Neural cell (in vitro differentiated cells): ENCODE measurements at regions not wholly inside any gene's neighbourhood (a gene's known extent, or its start where the extent isn't known, plus 50 kb on each side); places are given as distances from the start of the nearest gene placed in this dataset.

Experiments
- MXI1 ChIP-seq: fragments of 450-650 bp; conservative IDR thresholded peaks from 2 replicates; pipeline ENCODE4 v1.6.1; 2014; ENCODE audit warnings: antibody characterized with exemption, mild to moderate bottlenecking; ENCODE audit not compliant: poor library complexity, severe bottlenecking
- TF ChIP-seq, protein P1 (sequence below): fragments of 450-650 bp; IDR thresholded peaks from 2 replicates; pipeline ENCODE4 v1.5.1; 2014; ENCODE audit warnings: antibody characterized with exemption, mild to moderate bottlenecking, moderate library complexity; ENCODE audit not compliant: poor library complexity, severe bottlenecking

DNA sequence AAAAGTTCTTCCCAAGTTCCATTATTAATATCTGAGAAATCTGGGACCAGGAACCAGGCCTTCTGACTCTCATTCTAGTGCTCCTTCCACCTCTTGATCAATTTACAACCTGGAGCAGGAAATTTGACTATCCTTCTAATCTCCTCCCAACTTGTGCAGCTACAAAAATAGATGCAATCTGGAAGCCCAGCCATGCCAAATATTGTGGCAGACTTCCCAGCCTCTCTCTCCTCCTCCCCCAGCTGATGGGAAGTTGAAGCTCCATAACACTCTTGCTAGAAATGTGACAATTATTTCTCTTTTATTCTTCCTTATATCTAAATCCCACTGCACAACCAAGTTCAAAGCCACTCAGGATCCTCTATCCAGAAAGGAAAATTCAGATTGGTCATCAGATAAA, 252.1 kb downstream of the SEC61B start:
- no peak for TF ChIP-seq MXI1
- TF ChIP-seq, protein P1, sequence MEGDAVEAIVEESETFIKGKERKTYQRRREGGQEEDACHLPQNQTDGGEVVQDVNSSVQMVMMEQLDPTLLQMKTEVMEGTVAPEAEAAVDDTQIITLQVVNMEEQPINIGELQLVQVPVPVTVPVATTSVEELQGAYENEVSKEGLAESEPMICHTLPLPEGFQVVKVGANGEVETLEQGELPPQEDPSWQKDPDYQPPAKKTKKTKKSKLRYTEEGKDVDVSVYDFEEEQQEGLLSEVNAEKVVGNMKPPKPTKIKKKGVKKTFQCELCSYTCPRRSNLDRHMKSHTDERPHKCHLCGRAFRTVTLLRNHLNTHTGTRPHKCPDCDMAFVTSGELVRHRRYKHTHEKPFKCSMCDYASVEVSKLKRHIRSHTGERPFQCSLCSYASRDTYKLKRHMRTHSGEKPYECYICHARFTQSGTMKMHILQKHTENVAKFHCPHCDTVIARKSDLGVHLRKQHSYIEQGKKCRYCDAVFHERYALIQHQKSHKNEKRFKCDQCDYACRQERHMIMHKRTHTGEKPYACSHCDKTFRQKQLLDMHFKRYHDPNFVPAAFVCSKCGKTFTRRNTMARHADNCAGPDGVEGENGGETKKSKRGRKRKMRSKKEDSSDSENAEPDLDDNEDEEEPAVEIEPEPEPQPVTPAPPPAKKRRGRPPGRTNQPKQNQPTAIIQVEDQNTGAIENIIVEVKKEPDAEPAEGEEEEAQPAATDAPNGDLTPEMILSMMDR: no peak
